ENCODE measurements at regions not wholly inside any gene's neighbourhood (a gene's known extent, or its start where the extent isn't known, plus 50 kb on each side); places are given as distances from the start of the nearest gene placed in this dataset.

DNA sequence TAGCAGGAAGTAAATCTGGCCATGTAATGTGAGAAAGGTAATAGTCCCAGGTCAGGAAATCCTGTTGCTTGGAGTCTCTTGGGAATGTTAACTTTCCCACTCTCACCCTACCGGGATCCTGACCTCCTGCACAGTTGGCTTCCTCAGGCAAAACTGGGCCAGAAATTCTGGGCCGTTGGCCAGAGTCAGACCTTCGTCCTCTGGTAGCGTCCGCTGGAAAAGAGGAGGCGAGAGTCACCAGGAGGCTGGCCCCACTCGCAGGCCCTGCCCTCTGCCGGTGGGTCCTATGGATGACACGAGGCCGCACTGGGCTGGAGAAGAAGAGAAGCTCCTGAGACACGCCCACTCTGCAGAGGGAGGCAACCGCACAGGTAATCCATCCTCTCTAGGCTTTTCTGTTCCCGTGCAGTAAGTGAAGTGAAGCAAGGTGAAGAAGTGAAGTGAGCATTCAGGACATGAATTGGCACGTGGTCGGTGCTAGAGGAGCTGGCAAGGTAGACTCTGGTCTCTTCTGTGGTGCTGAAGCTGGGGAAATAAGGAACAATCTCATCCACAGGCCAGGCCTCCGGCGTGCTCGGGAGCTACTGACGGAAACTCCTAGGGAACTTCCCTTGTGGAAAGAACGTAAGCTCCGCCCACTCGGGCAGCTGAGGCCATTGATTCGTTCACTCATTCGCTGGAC, 182.7 kb upstream of the GLI2 start:
- H3K79me2 ChIP-seq (ENCODE audit: control insufficient read depth, insufficient read depth, low read length) = no peaks in the 10 kb centered on the region
- no peak overlapping the region for H3K4me3 ChIP-seq (replicated peaks in 1 of 4; ENCODE audit: control extremely low read depth in 1 of 4, insufficient read depth in 1 of 4, low read depth in 3 of 4, low read length in 4 of 4)
- no peak overlapping the region for H2AFZ ChIP-seq (ENCODE audit: low read length)
- peaks cover 23% of the 10 kb centered on the region for H3K27me3 ChIP-seq (ENCODE audit: control insufficient read depth, insufficient read depth, low read length)
- no peaks in the 10 kb centered on the region for H4K20me1 ChIP-seq (ENCODE audit: control insufficient read depth, extremely low read depth, insufficient read depth, low read length)
- H3K9me3 ChIP-seq (ENCODE audit: control insufficient read depth, insufficient read depth, low read depth, low read length) = no peaks in the 10 kb centered on the region
- no peak for TF ChIP-seq EZH2 (IDR thresholded peaks at IDR 0.05; ENCODE audit: low read length, missing control alignments)
- TF ChIP-seq, protein P1, sequence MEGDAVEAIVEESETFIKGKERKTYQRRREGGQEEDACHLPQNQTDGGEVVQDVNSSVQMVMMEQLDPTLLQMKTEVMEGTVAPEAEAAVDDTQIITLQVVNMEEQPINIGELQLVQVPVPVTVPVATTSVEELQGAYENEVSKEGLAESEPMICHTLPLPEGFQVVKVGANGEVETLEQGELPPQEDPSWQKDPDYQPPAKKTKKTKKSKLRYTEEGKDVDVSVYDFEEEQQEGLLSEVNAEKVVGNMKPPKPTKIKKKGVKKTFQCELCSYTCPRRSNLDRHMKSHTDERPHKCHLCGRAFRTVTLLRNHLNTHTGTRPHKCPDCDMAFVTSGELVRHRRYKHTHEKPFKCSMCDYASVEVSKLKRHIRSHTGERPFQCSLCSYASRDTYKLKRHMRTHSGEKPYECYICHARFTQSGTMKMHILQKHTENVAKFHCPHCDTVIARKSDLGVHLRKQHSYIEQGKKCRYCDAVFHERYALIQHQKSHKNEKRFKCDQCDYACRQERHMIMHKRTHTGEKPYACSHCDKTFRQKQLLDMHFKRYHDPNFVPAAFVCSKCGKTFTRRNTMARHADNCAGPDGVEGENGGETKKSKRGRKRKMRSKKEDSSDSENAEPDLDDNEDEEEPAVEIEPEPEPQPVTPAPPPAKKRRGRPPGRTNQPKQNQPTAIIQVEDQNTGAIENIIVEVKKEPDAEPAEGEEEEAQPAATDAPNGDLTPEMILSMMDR (conservative IDR thresholded peaks at IDR 0.05 in 1 of 2, IDR thresholded peaks at IDR 0.05 in 1 of 2; ENCODE audit: low read depth in 1 of 2, low read length in 2 of 2) = peak; percentile 47 to 68
- H3K9ac ChIP-seq (ENCODE audit: insufficient read depth, low read length) = no peak overlapping the region
- H3K4me1 ChIP-seq (ENCODE audit: control insufficient read depth, extremely low read depth, insufficient read depth, low read length) = peaks cover 2% of the 10 kb centered on the region
- DNase-seq (ENCODE audit: low read depth in 2 of 2) = peak; percentile 60 to 80
- H3K27ac ChIP-seq (ENCODE audit: insufficient read depth, low read length) = no peak overlapping the region
- H3K36me3 ChIP-seq (ENCODE audit: control insufficient read depth, insufficient read depth, low read length) = no peaks in the 10 kb centered on the region
- no peak overlapping the region for H3K4me2 ChIP-seq (ENCODE audit: extremely low read depth, insufficient read depth, low read length)

DNA sequence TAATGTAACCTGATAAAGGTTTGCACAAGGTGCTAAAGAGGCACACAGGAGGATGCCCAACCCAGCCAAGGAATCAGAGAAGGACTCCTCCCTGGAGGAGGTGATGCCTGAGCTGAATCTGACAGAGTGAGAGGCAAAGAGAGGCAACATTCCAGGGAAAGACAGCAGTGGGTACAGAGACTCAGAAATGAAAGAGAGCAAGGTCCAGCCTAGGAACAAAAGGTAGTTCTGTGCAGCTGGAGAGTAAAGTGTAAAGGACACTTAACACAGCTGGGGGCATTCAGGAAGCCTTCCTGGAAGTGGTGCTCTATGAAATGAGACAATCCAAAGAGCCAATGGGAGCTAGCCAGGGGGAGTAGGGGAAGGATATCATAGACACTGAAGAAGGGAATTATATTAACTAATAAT, 181.0 kb upstream of the GLI2 start:
- H3K27ac ChIP-seq (ENCODE audit: insufficient read depth, low read length) = no peak overlapping the region
- H3K4me2 ChIP-seq (ENCODE audit: extremely low read depth, insufficient read depth, low read length) = no peak overlapping the region
- peaks cover 8% of the 10 kb centered on the region for H3K4me1 ChIP-seq (ENCODE audit: control insufficient read depth, extremely low read depth, insufficient read depth, low read length)
- H3K36me3 ChIP-seq (ENCODE audit: control insufficient read depth, insufficient read depth, low read length) = no peaks in the 10 kb centered on the region
- no peak overlapping the region for H3K9ac ChIP-seq (ENCODE audit: insufficient read depth, low read length)
- no peak for TF ChIP-seq EZH2 (IDR thresholded peaks at IDR 0.05; ENCODE audit: low read length, missing control alignments)
- TF ChIP-seq, protein P1 (conservative IDR thresholded peaks at IDR 0.05 in 1 of 2, IDR thresholded peaks at IDR 0.05 in 1 of 2; ENCODE audit: low read depth in 1 of 2, low read length in 2 of 2) = no peak
- H4K20me1 ChIP-seq (ENCODE audit: control insufficient read depth, extremely low read depth, insufficient read depth, low read length) = no peaks in the 10 kb centered on the region
- H3K9me3 ChIP-seq (ENCODE audit: control insufficient read depth, insufficient read depth, low read depth, low read length) = no peaks in the 10 kb centered on the region
- H2AFZ ChIP-seq (ENCODE audit: low read length) = no peak overlapping the region
- no peaks in the 10 kb centered on the region for H3K79me2 ChIP-seq (ENCODE audit: control insufficient read depth, insufficient read depth, low read length)
- peaks cover 23% of the 10 kb centered on the region for H3K27me3 ChIP-seq (ENCODE audit: control insufficient read depth, insufficient read depth, low read length)
- no peak for DNase-seq (ENCODE audit: low read depth in 2 of 2)
- no peak overlapping the region for H3K4me3 ChIP-seq (replicated peaks in 1 of 4; ENCODE audit: control extremely low read depth in 1 of 4, insufficient read depth in 1 of 4, low read depth in 3 of 4, low read length in 4 of 4)

DNA sequence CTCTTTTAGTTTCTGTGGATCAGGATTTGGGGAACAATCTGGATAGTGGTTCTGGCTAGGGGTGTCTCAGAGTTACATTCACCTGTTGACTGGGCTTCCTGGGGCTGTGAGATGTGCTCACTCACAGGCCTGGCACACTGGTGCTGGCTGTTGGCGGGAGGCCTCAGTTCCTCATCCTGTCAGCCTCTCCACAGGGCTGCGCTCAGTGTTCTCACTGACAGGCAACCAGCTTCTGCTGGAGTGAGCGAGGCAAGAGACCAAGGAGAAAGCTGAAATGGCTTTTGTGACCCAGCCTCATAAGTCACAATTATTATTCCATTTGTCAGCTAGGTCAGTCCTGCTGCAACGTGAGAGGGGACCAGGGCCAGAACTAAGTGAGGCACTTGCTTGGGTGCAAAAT, 180.6 kb upstream of the GLI2 start:
- H3K4me3 ChIP-seq (replicated peaks in 1 of 4; ENCODE audit: control extremely low read depth in 1 of 4, insufficient read depth in 1 of 4, low read depth in 3 of 4, low read length in 4 of 4) = no peak overlapping the region
- peaks cover 20% of the 10 kb centered on the region for H3K27me3 ChIP-seq (ENCODE audit: control insufficient read depth, insufficient read depth, low read length)
- H2AFZ ChIP-seq (ENCODE audit: low read length) = no peak overlapping the region
- peaks cover 11% of the 10 kb centered on the region for H3K4me1 ChIP-seq (ENCODE audit: control insufficient read depth, extremely low read depth, insufficient read depth, low read length)
- no peaks in the 10 kb centered on the region for H3K9me3 ChIP-seq (ENCODE audit: control insufficient read depth, insufficient read depth, low read depth, low read length)
- no peak for TF ChIP-seq EZH2 (IDR thresholded peaks at IDR 0.05; ENCODE audit: low read length, missing control alignments)
- TF ChIP-seq, protein P1 (conservative IDR thresholded peaks at IDR 0.05 in 1 of 2, IDR thresholded peaks at IDR 0.05 in 1 of 2; ENCODE audit: low read depth in 1 of 2, low read length in 2 of 2) = no peak
- H3K9ac ChIP-seq (ENCODE audit: insufficient read depth, low read length) = no peak overlapping the region
- no peak overlapping the region for H3K27ac ChIP-seq (ENCODE audit: insufficient read depth, low read length)
- H3K79me2 ChIP-seq (ENCODE audit: control insufficient read depth, insufficient read depth, low read length) = no peaks in the 10 kb centered on the region
- H3K4me2 ChIP-seq (ENCODE audit: extremely low read depth, insufficient read depth, low read length) = no peak overlapping the region
- H4K20me1 ChIP-seq (ENCODE audit: control insufficient read depth, extremely low read depth, insufficient read depth, low read length) = no peaks in the 10 kb centered on the region
- DNase-seq (ENCODE audit: low read depth in 2 of 2) = no peak
- H3K36me3 ChIP-seq (ENCODE audit: control insufficient read depth, insufficient read depth, low read length) = no peaks in the 10 kb centered on the region
